T-cell (primary cell): ENCODE measurements at regions not wholly inside any gene's neighbourhood (a gene's known extent, or its start where the extent isn't known, plus 50 kb on each side); places are given as distances from the start of the nearest gene placed in this dataset.

Experiments
- ATAC-seq, 4 experiments: fragments of 200-7000 bp in 3 of 4; fragments of 150-1000 bp in 1 of 4; cut with Tn5 transposase; replicated peaks in 1 of 4; 1 replicate in 3 of 4; 2 replicates in 1 of 4; pipeline ENCODE4 v1.10.0; 2021; ENCODE audit warnings: moderate library complexity in 3 of 4, mild to moderate bottlenecking in 2 of 4, moderate number of reproducible peaks in 1 of 4
- CTCF ChIA-PET, 2 donors: fragments of 300-600 bp; sonication (Branson Sonifier 250); formaldehyde crosslinking; loops; one replicate each; lab custom pipeline; 2022; ENCODE audit warnings: antibody characterized with exemption in 2 of 2; lab: Charles Lee
- POLR2A ChIA-PET, 2 donors: fragments of 300-600 bp; sonication (Branson Sonifier 250); formaldehyde crosslinking; loops; one replicate each; lab custom pipeline; 2022; ENCODE audit warnings: antibody characterized with exemption in 2 of 2; lab: Charles Lee
- DNase-seq, 35 experiments: peaks; one replicate each; pipeline versions ENCODE4 v3.0.0 to v3.0.0-alpha.2; 2013 to 2023
- H3K27ac ChIP-seq: one replicate; pipeline ENCODE4 v1.5.1; 2013; ENCODE audit warnings: low read length
- H3K27me3 ChIP-seq, 2 experiments: replicated peaks in 1 of 2; 1 replicate in 1 of 2; 2 replicates in 1 of 2; pipeline versions ENCODE4 v1.6.1 to v1.7.0; 2013; ENCODE audit warnings: low read length in 1 of 2, mixed read lengths in 1 of 2; ENCODE audit not compliant: control insufficient read depth in 2 of 2, insufficient read depth in 2 of 2; ENCODE audit errors: extremely low read depth in 1 of 2
- H3K36me3 ChIP-seq, 2 donors: 1 replicate in 1 of 2; 2 replicates in 1 of 2; pipeline versions ENCODE4 v1.6.1 to v1.7.0; 2013; ENCODE audit warnings: low read length in 1 of 2; ENCODE audit not compliant: control insufficient read depth in 2 of 2, insufficient read depth in 1 of 2; ENCODE audit errors: extremely low read depth in 1 of 2
- H3K4me1 ChIP-seq, 2 experiments: 1 replicate in 1 of 2; 2 replicates in 1 of 2; pipeline versions ENCODE4 v1.6.1 to v1.7.0; 2013; ENCODE audit warnings: low read length in 2 of 2, mixed read lengths in 1 of 2; ENCODE audit not compliant: insufficient read depth in 2 of 2, control insufficient read depth in 1 of 2; ENCODE audit errors: extremely low read depth in 1 of 2
- H3K4me3 ChIP-seq, 2 donors: 1 replicate in 1 of 2; 2 replicates in 1 of 2; pipeline versions ENCODE4 v1.5.1 to v1.7.0; 2013; ENCODE audit warnings: mild to moderate bottlenecking in 2 of 2, low read length in 1 of 2, moderate library complexity in 1 of 2; ENCODE audit not compliant: control insufficient read depth in 1 of 2; ENCODE audit errors: extremely low read depth in 1 of 2
- H3K9me3 ChIP-seq: 2 replicates; pipeline ENCODE4 v1.7.0; 2013
- H3K27ac Mint-ChIP-seq, 2 donors: one replicate each; pipeline ENCODE4 v1.8.0; 2020 to 2021; ENCODE audit warnings: mild to moderate bottlenecking in 2 of 2, mixed read lengths in 2 of 2
- H3K27me3 Mint-ChIP-seq, 2 donors: one replicate each; pipeline ENCODE4 v1.8.0; 2021 to 2022; ENCODE audit warnings: mixed read lengths in 2 of 2
- H3K36me3 Mint-ChIP-seq: one replicate; pipeline ENCODE4 v1.8.0; 2021; ENCODE audit warnings: mixed read lengths
- H3K4me1 Mint-ChIP-seq, 3 donors: one replicate each; pipeline ENCODE4 v1.8.0; 2020 to 2022; ENCODE audit warnings: mixed read lengths in 3 of 3, mild to moderate bottlenecking in 1 of 3
- H3K4me3 Mint-ChIP-seq, 3 donors: one replicate each; pipeline ENCODE4 v1.8.0; 2020 to 2022; ENCODE audit warnings: mild to moderate bottlenecking in 3 of 3, mixed read lengths in 3 of 3, moderate library complexity in 3 of 3
- H3K9me3 Mint-ChIP-seq, 3 donors: one replicate each; pipeline ENCODE4 v1.8.0; 2020 to 2022; ENCODE audit warnings: mixed read lengths in 3 of 3
- WGBS: methylation state at CpG from one replicate; pipeline ENCODE4 v1.1.5; 2013; ENCODE audit warnings: missing lambda C conversion rate; ENCODE audit not compliant: insufficient coverage; 5-methylcytosine and 5-hydroxymethylcytosine counted together

GRCh38 chr5:93327605-93328004 lies 253.4 kb downstream of the NR2F1-AS1 start:
- no peak overlapping the region for H3K4me3 Mint-ChIP-seq
- H3K27me3 ChIP-seq: no peaks in the 10 kb centered on the region
- WGBS: no CpG with 5 or more reads among the region's 1 CpG
- H3K27ac Mint-ChIP-seq: no peak overlapping the region
- no peaks in the 10 kb centered on the region for H3K9me3 ChIP-seq
- H3K36me3 Mint-ChIP-seq: no peaks in the 10 kb centered on the region
- no peaks in the 10 kb centered on the region for H3K27me3 Mint-ChIP-seq
- H3K27ac ChIP-seq: no peak overlapping the region
- ATAC-seq: no peak
- H3K36me3 ChIP-seq: no peaks in the 10 kb centered on the region
- POLR2A ChIA-PET: no interaction called here
- no peaks in the 10 kb centered on the region for H3K4me1 Mint-ChIP-seq
- CTCF ChIA-PET: no interaction called here
- H3K4me3 ChIP-seq: no peak overlapping the region
- H3K4me1 ChIP-seq: no peaks in the 10 kb centered on the region
- peaks cover 0 to 6% (median 0%) of the 10 kb centered on the region in 3 donors for H3K9me3 Mint-ChIP-seq
- DNase-seq: no peak

- WGBS: 79% methylated on average over 6 of the region's 9 CpGs
- Histone ChIP-seq H3K27ac (no peak overlapping the region), H3K36me3 (no peaks in the 10 kb centered on the region), H3K9me3 (no peaks in the 10 kb centered on the region), H3K4me3 (no peak overlapping the region), H3K4me1 (no peaks in the 10 kb centered on the region), H3K27me3 (no peaks in the 10 kb centered on the region)
- no peak for ATAC-seq
- Mint-ChIP-seq H3K36me3 (no peaks in the 10 kb centered on the region), H3K4me1 (no peaks in the 10 kb centered on the region), H3K4me3 (no peak overlapping the region), H3K27ac (no peak overlapping the region), H3K27me3 (no peaks in the 10 kb centered on the region), H3K9me3 (peaks cover 0 to 6% (median 0%) of the 10 kb centered on the region in 3 donors)
- POLR2A ChIA-PET: no interaction called here
- CTCF ChIA-PET: no interaction called here
- no peak for DNase-seq
These were observed 255.1 kb downstream of the NR2F1-AS1 start for GRCh38 chr5:93325946-93326345.

GRCh38 chr5:93322974-93323860 lies 257.8 kb downstream of the NR2F1-AS1 start:
- no peak overlapping the region for H3K4me3 Mint-ChIP-seq
- Histone ChIP-seq H3K4me1 (no peaks in the 10 kb centered on the region), H3K9me3 (no peaks in the 10 kb centered on the region), H3K27me3 (no peaks in the 10 kb centered on the region), H3K36me3 (no peaks in the 10 kb centered on the region), H3K4me3 (no peak overlapping the region), H3K27ac (no peak overlapping the region)
- ChIA-PET POLR2A (no interaction called here), CTCF (no interaction called here)
- ATAC-seq (no peak), DNase-seq (no peak)
- H3K27ac Mint-ChIP-seq: no peak overlapping the region
- H3K36me3 Mint-ChIP-seq: no peaks in the 10 kb centered on the region
- WGBS: 85% methylated on average over 4 of the region's 8 CpGs
- no peaks in the 10 kb centered on the region for H3K27me3 Mint-ChIP-seq
- H3K9me3 Mint-ChIP-seq: peaks cover 0 to 5% (median 0%) of the 10 kb centered on the region in 3 donors
- no peaks in the 10 kb centered on the region for H3K4me1 Mint-ChIP-seq

GRCh38 chr5:93320920-93321445 lies 260.0 kb downstream of the NR2F1-AS1 start:
- Mint-ChIP-seq H3K36me3 (no peaks in the 10 kb centered on the region), H3K9me3 (peaks cover 0 to 5% (median 4%) of the 10 kb centered on the region in 3 donors), H3K27me3 (no peaks in the 10 kb centered on the region), H3K4me3 (no peak overlapping the region), H3K27ac (no peak overlapping the region), H3K4me1 (no peaks in the 10 kb centered on the region)
- Histone ChIP-seq H3K27ac (no peak overlapping the region), H3K36me3 (no peaks in the 10 kb centered on the region), H3K9me3 (no peaks in the 10 kb centered on the region), H3K4me1 (no peaks in the 10 kb centered on the region), H3K4me3 (no peak overlapping the region), H3K27me3 (no peaks in the 10 kb centered on the region)
- WGBS: 60% methylated on average over 1 of the region's 3 CpGs
- ChIA-PET POLR2A (no interaction called here), CTCF (no interaction called here)
- no peak for ATAC-seq
- no peak for DNase-seq

- no peak for DNase-seq
- Histone ChIP-seq H3K27ac (no peak overlapping the region), H3K4me3 (no peak overlapping the region), H3K9me3 (no peaks in the 10 kb centered on the region), H3K4me1 (no peaks in the 10 kb centered on the region), H3K27me3 (no peaks in the 10 kb centered on the region), H3K36me3 (no peaks in the 10 kb centered on the region)
- H3K27me3 Mint-ChIP-seq: no peaks in the 10 kb centered on the region
- H3K4me1 Mint-ChIP-seq: no peaks in the 10 kb centered on the region
- no peaks in the 10 kb centered on the region for H3K36me3 Mint-ChIP-seq
- POLR2A ChIA-PET: no interaction called here
- H3K4me3 Mint-ChIP-seq: no peak overlapping the region
- no peak for ATAC-seq
- H3K9me3 Mint-ChIP-seq: peaks cover 4 to 8% (median 6%) of the 10 kb centered on the region in 3 donors
- CTCF ChIA-PET: interaction anchor here in 1 of 2 donors (0.7 kb wide), 1 partner anchor 23 kb away, joined by 3 read pairs; no protein-coding TSS in a partner anchor
- no peak overlapping the region for H3K27ac Mint-ChIP-seq
These were observed 267.3 kb downstream of the NR2F1-AS1 start for GRCh38 chr5:93313672-93314071.

DNA sequence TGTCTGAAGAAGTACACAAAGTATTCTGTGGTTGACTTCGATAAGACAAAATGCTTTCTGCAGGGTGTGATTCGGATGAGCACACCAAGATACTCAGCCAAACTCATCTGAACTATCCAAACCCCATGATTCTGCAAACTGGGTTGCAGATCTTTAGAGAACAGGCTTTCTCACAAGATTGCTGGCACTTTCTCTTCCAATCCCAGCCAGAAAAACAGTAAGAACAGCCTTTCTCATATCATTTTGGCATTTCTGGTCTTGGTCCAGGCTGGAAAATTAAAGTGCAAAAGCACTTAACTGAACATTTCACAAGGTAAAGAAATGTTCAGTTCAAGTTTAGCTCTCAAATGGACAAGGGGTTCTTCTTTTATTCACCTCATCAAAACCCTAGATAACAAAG lies 269.1 kb downstream of the NR2F1-AS1 start:
- no peak overlapping the region for H3K27ac ChIP-seq
- Mint-ChIP-seq H3K27ac (no peak overlapping the region), H3K36me3 (no peaks in the 10 kb centered on the region), H3K4me1 (no peaks in the 10 kb centered on the region), H3K4me3 (no peak overlapping the region), H3K27me3 (peaks cover 0 to 3% of the 10 kb centered on the region in 2 donors), H3K9me3 (peaks cover 0 to 8% (median 6%) of the 10 kb centered on the region in 3 donors)
- H3K36me3 ChIP-seq: no peaks in the 10 kb centered on the region
- ChIA-PET CTCF (no interaction called here), POLR2A (interaction anchor here in 1 of 2 donors (0.6 kb wide), 1 partner anchor 693 kb away, joined by 3 read pairs; no protein-coding TSS in a partner anchor)
- DNase-seq (no peak), ATAC-seq (no peak)
- no peaks in the 10 kb centered on the region for H3K9me3 ChIP-seq
- no peaks in the 10 kb centered on the region for H3K27me3 ChIP-seq
- no peak overlapping the region for H3K4me3 ChIP-seq
- 67% methylated on average over 1 of the region's 2 CpGs for WGBS
- H3K4me1 ChIP-seq: no peaks in the 10 kb centered on the region
